ENCODE measurements at regions not wholly inside any gene's neighbourhood (a gene's known extent, or its start where the extent isn't known, plus 50 kb on each side); places are given as distances from the start of the nearest gene placed in this dataset.

DNA sequence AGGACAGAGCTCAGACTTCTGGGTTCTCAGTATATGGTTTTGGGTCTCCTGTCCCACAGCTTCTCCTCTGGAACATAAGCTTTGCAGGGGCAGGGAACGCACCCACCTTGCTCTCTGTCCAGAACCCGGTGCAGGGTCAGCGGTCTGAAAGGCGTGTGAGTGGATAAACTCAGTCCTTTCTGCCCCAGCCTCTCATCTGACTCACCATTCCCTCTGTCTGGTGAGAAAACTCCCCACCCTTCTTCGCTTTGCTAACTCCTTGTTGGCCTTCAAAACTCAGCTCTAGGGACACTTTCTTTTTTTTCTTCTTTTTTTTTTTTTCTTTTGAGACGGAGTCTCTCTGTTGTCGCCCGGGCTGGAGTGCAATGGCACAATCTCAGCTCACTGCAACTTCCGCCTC lies 68.9 kb upstream of the NUP50 start:
- no peak for DNase-seq (ENCODE audit: low spot score, unreplicated experiment)
- Mint-ChIP-seq H3K4me1 (ENCODE audit: low read depth) (peaks cover 15% of the 10 kb centered on the region), H3K36me3 (ENCODE audit: insufficient read depth) (no peaks in the 10 kb centered on the region), H3K9me3 (ENCODE audit: low read depth) (no peaks in the 10 kb centered on the region), H3K27me3 (peaks cover 66% of the 10 kb centered on the region), H3K27ac (no peak overlapping the region), H3K4me3 (ENCODE audit: low read depth) (no peak overlapping the region)
- TF ChIP-seq, protein P1, sequence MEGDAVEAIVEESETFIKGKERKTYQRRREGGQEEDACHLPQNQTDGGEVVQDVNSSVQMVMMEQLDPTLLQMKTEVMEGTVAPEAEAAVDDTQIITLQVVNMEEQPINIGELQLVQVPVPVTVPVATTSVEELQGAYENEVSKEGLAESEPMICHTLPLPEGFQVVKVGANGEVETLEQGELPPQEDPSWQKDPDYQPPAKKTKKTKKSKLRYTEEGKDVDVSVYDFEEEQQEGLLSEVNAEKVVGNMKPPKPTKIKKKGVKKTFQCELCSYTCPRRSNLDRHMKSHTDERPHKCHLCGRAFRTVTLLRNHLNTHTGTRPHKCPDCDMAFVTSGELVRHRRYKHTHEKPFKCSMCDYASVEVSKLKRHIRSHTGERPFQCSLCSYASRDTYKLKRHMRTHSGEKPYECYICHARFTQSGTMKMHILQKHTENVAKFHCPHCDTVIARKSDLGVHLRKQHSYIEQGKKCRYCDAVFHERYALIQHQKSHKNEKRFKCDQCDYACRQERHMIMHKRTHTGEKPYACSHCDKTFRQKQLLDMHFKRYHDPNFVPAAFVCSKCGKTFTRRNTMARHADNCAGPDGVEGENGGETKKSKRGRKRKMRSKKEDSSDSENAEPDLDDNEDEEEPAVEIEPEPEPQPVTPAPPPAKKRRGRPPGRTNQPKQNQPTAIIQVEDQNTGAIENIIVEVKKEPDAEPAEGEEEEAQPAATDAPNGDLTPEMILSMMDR (IDR thresholded peaks at IDR 0.05; ENCODE audit: unreplicated experiment), result no peak

DNA sequence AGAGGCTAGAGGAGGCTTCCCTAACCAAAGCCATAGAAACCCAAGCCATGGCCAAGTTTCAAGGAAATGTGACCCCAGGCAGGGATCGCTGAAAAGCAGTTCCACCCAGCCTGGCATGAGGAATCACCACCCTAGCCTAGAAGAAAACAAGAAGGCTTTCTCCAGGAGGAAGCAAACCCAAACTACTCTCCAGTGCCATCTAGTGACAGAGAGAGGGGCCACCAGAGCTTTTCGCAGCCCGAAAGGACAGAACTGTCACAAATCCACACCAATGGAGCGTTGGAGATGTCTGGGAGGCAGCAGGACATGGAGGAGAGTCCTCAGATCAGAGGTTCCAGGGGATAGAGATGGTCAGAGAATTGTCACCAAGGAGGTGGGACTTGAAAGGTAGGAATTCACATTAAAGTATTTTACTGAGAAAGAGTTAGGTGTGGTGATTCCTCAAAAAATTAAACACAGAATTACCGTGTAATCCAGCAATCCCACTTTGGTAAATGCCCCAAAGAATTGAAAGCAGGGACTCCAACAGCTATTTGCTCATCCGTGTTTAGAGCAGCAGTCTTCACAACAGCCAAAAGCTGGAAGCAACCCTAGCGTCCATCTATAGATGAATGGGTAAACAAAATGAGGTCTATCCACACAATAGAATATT lies 67.3 kb upstream of the NUP50 start:
- DNase-seq (ENCODE audit: low spot score, unreplicated experiment), result peak; percentile 54
- Mint-ChIP-seq H3K27ac (no peak overlapping the region), H3K4me1 (ENCODE audit: low read depth) (peaks cover 3% of the 10 kb centered on the region), H3K4me3 (ENCODE audit: low read depth) (no peak overlapping the region), H3K27me3 (peaks cover 74% of the 10 kb centered on the region), H3K36me3 (ENCODE audit: insufficient read depth) (no peaks in the 10 kb centered on the region), H3K9me3 (ENCODE audit: low read depth) (no peaks in the 10 kb centered on the region)
- TF ChIP-seq, protein P1 (IDR thresholded peaks at IDR 0.05; ENCODE audit: unreplicated experiment), result peak; percentile 77

DNA sequence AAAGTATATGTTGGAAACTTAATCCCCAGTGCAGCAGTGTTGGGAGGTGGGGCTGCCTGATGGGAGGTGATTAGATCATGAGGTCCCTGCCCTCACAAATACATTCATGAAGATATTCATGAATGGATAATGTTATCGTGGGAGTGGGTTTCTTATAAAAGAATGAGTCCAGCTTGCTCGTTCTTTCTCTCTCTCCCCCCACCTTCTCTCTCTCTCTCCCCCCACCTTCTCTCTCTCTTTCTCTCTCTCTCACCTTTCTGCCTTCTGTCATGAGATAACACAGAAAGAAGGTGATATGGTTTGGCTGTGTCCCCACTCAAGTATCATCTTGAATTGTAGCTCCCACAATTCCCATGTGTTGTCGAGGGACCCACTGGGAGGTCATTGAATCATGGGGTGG lies 66.7 kb upstream of the NUP50 start:
- no peaks in the 10 kb centered on the region for H3K36me3 Mint-ChIP-seq (ENCODE audit: insufficient read depth)
- H3K27me3 Mint-ChIP-seq, result peaks cover 77% of the 10 kb centered on the region
- H3K27ac Mint-ChIP-seq, result no peak overlapping the region
- H3K9me3 Mint-ChIP-seq (ENCODE audit: low read depth), result no peaks in the 10 kb centered on the region
- DNase-seq (ENCODE audit: low spot score, unreplicated experiment), result no peak
- H3K4me1 Mint-ChIP-seq (ENCODE audit: low read depth), result no peaks in the 10 kb centered on the region
- TF ChIP-seq, protein P1 (IDR thresholded peaks at IDR 0.05; ENCODE audit: unreplicated experiment), result no peak
- H3K4me3 Mint-ChIP-seq (ENCODE audit: low read depth), result no peak overlapping the region

DNA sequence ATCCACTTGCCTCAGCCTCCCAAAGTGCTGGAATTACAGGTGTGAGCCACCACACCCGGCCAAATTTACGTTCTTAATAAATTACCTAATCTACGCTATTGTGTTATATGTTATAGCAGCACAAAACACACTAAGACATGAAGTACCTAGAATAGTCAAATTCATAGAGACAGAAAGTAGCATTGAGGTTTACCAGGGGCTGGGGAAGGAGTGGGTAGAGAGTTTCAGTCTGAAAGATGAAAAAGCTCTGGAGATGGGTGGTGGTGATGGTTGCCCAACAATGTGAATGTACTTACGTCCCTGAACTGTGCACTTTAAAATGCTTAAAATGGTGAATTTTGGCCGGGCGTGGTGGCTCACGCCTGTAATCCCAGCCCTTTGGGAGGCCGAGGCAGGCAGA lies 65.7 kb upstream of the NUP50 start:
- Mint-ChIP-seq H3K36me3 (ENCODE audit: insufficient read depth) (no peaks in the 10 kb centered on the region), H3K27me3 (peaks cover 83% of the 10 kb centered on the region), H3K4me1 (ENCODE audit: low read depth) (no peaks in the 10 kb centered on the region), H3K4me3 (ENCODE audit: low read depth) (no peak overlapping the region), H3K27ac (no peak overlapping the region), H3K9me3 (ENCODE audit: low read depth) (no peaks in the 10 kb centered on the region)
- no peak for DNase-seq (ENCODE audit: low spot score, unreplicated experiment)
- TF ChIP-seq, protein P1 (IDR thresholded peaks at IDR 0.05; ENCODE audit: unreplicated experiment), result no peak

DNA sequence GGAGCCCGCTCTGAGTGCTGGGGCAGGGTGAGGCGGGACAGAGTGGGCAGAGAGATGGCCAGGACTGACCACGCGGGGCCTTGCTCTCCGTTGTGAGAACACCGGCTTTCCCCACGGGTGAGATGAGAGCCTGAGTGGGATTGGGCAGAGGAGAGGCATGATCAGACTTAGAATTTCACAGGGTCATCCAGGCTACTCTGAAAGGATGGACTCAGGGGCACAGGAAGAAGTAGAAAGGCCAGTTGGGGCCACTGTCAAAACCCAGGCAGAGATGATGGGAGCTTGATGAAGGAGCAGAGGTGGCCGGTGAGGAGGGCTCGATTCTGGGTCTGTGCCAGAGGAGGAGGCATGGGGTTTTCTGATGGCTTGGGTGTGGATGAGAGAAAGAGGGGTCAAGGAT lies 63.8 kb upstream of the NUP50 start:
- no peak for DNase-seq (ENCODE audit: low spot score, unreplicated experiment)
- H3K36me3 Mint-ChIP-seq (ENCODE audit: insufficient read depth), result no peaks in the 10 kb centered on the region
- H3K27ac Mint-ChIP-seq, result no peak overlapping the region
- H3K9me3 Mint-ChIP-seq (ENCODE audit: low read depth), result no peaks in the 10 kb centered on the region
- H3K4me3 Mint-ChIP-seq (ENCODE audit: low read depth), result no peak overlapping the region
- H3K27me3 Mint-ChIP-seq, result peaks cover 66% of the 10 kb centered on the region
- no peaks in the 10 kb centered on the region for H3K4me1 Mint-ChIP-seq (ENCODE audit: low read depth)
- TF ChIP-seq, protein P1 (IDR thresholded peaks at IDR 0.05; ENCODE audit: unreplicated experiment), result no peak
